Cardiac fibroblast (primary cell): ENCODE measurements at regions not wholly inside any gene's neighbourhood (a gene's known extent, or its start where the extent isn't known, plus 50 kb on each side); places are given as distances from the start of the nearest gene placed in this dataset.

Source experiments
- DNase-seq, 2 donors: peaks; one replicate each; pipeline versions ENCODE4 v3.0.0 to v3.0.0-alpha.2; 2010; ENCODE audit warnings: low read depth in 2 of 2
- H3K4me3 ChIP-seq, 2 donors: replicated peaks in 1 of 2; 1 replicate in 1 of 2; 2 replicates in 1 of 2; pipeline ENCODE4 v1.5.1; 2011; ENCODE audit warnings: low read depth in 2 of 2, low read length in 2 of 2, mild to moderate bottlenecking in 2 of 2, moderate library complexity in 1 of 2
- CTCF ChIP-seq: IDR thresholded peaks from one replicate; pipeline ENCODE4 v1.5.1; 2011; ENCODE audit warnings: low read depth, mild to moderate bottlenecking, low read length, inconsistent platforms

GRCh38 chr2:136250131-136250530 lies 132.2 kb upstream of the CXCR4 start:
- DNase-seq: no peak
- H3K4me3 ChIP-seq: no peak overlapping the region
- TF ChIP-seq CTCF: no peak

- H3K4me3 ChIP-seq: no peak overlapping the region
Measured at GRCh38 chr2:136248907-136249306, 131.0 kb upstream of the CXCR4 start.

GRCh38 chr2:136248242-136248641 lies 130.3 kb upstream of the CXCR4 start:
- DNase-seq: peak; percentile 68 to 79
- no peak overlapping the region for H3K4me3 ChIP-seq

More at GRCh38 chr2:136248907-136249306, 131.0 kb upstream of the CXCR4 start:
- DNase-seq: no peak
- TF ChIP-seq CTCF: no peak

DNA sequence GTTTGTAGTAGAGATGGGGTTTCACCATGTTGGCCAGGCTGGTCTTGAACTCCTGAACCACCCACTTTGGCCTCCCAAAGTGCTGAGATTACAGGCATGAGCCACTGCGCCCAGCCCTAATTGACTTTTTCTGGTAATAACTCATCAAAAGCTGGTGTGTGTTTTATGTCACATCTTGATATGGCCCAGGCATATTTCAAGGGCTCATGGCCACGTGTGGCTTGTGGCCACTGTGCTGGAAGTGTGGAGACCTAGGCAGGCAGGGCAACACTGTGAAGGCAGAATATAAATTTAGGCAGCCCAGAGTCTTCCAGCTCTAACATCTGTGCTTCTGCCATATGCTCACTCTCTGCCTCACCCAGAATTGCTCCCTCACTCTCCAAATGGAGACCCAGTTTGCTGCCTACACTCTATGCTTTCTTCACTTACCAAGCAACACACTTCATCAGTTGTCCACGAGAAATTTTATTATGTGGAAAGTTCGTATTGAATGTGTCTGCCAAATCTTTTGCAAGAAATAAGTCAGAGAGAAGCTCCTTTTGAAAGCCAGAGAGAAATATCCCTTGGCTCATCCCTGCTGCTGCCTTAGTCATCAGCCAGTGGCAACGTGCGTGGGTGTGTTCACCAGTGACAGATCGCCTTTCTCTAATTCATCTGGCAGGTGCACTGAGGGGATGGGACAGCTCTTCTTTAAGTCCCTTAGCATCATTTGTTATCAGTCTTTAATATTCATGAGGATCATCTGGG lies 129.4 kb upstream of the CXCR4 start:
- H3K4me3 ChIP-seq: no peak overlapping the region
- DNase-seq: peak; percentile 16 to 45
- no peak for TF ChIP-seq CTCF

More at GRCh38 chr2:136248242-136248641, 130.3 kb upstream of the CXCR4 start:
- no peak for TF ChIP-seq CTCF

- no peak for TF ChIP-seq CTCF
- no peak overlapping the region for H3K4me3 ChIP-seq
- peak; percentile 33 to 38 for DNase-seq
Measured at GRCh38 chr2:136246086-136246669, 128.2 kb upstream of the CXCR4 start.

GRCh38 chr2:136245211-136245610 lies 127.3 kb upstream of the CXCR4 start:
- H3K4me3 ChIP-seq: no peak overlapping the region
- DNase-seq: no peak
- no peak for TF ChIP-seq CTCF
